ENCODE measurements at regions not wholly inside any gene's neighbourhood (a gene's known extent, or its start where the extent isn't known, plus 50 kb on each side); places are given as distances from the start of the nearest gene placed in this dataset.

DNA sequence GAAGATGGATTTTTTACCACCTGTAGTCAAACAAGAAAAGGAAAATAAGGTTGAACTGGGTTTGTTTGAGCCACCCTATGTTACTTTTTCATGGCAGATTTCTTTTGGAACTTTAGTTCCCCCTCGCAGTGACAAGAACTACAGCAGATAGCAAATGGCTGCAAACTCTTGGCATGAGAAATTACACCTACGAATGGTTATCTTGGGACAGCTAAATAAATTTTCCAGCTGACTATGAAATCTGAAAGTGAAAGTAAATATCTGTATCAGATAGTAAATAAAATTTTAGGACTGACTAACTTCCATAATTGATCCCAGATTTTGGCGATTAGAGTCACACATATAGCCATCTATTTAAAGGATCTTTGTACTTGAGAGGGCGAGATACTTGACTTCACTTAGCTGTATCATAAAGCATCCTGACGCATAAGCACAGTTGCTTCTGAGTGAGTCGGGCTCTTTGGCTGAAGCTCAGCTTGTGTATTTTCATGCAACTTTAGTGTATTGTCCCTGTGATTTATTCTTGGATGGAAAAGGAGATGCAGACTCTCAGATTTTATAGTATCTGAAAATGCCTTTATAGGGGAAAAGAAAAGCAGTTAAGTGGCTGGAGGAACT is 125.3 kb upstream of the B3GAT2 start:
- Histone ChIP-seq H3K9ac (no peak overlapping the region), H3K4me3 (IDR thresholded peaks at IDR 0.05; ENCODE audit: insufficient read depth, low read depth, low read length) (no peak overlapping the region), H4K20me1 (ENCODE audit: insufficient read depth) (no peaks in the 10 kb centered on the region), H3K79me2 (ENCODE audit: insufficient read depth, low read depth) (no peaks in the 10 kb centered on the region), H3K4me1 (ENCODE audit: low read depth, poor library complexity, severe bottlenecking) (no peaks in the 10 kb centered on the region), H3K4me2 (no peak overlapping the region), H3K36me3 (ENCODE audit: insufficient read depth) (no peaks in the 10 kb centered on the region), H3K27me3 (ENCODE audit: insufficient read depth, low read depth) (no peaks in the 10 kb centered on the region), H2AFZ (ENCODE audit: low read depth) (no peak overlapping the region), H3K27ac (no peak overlapping the region)
- TF ChIP-seq, protein P1, sequence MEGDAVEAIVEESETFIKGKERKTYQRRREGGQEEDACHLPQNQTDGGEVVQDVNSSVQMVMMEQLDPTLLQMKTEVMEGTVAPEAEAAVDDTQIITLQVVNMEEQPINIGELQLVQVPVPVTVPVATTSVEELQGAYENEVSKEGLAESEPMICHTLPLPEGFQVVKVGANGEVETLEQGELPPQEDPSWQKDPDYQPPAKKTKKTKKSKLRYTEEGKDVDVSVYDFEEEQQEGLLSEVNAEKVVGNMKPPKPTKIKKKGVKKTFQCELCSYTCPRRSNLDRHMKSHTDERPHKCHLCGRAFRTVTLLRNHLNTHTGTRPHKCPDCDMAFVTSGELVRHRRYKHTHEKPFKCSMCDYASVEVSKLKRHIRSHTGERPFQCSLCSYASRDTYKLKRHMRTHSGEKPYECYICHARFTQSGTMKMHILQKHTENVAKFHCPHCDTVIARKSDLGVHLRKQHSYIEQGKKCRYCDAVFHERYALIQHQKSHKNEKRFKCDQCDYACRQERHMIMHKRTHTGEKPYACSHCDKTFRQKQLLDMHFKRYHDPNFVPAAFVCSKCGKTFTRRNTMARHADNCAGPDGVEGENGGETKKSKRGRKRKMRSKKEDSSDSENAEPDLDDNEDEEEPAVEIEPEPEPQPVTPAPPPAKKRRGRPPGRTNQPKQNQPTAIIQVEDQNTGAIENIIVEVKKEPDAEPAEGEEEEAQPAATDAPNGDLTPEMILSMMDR (conservative IDR thresholded peaks at IDR 0.05; ENCODE audit: low read depth, low read length) = no peak

DNA sequence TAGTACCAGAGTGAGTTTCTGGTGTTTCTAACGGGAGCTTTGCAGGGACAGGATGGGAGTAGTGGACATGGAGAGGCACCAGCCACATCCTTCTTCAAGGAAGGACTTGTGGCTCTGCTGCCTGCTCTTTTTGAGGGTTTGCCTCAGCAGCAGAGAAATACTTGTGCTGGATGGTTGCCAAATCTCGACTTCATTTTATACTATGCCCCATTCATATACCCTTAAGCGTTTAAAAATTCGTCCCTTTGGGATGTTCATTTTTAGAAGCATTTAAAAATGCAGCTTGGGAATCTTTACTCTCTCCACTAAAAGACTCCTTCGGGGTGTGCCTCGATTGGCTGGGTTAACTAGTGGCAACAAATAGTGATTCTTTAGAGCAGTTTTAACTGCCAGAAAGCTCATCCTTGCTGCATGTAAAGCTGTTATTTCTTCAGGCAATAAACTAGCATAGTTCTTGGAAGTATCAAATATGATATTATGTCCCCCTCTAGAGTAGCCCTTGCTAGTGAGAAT is 126.5 kb upstream of the B3GAT2 start:
- Histone ChIP-seq H3K27me3 (ENCODE audit: insufficient read depth, low read depth) (no peaks in the 10 kb centered on the region), H3K27ac (no peak overlapping the region), H4K20me1 (ENCODE audit: insufficient read depth) (no peaks in the 10 kb centered on the region), H3K4me1 (ENCODE audit: low read depth, poor library complexity, severe bottlenecking) (no peaks in the 10 kb centered on the region), H3K36me3 (ENCODE audit: insufficient read depth) (no peaks in the 10 kb centered on the region), H3K79me2 (ENCODE audit: insufficient read depth, low read depth) (no peaks in the 10 kb centered on the region), H3K9ac (no peak overlapping the region), H3K4me2 (no peak overlapping the region), H3K4me3 (IDR thresholded peaks at IDR 0.05; ENCODE audit: insufficient read depth, low read depth, low read length) (no peak overlapping the region), H2AFZ (ENCODE audit: low read depth) (no peak overlapping the region)
- TF ChIP-seq, protein P1 (conservative IDR thresholded peaks at IDR 0.05; ENCODE audit: low read depth, low read length) = no peak

DNA sequence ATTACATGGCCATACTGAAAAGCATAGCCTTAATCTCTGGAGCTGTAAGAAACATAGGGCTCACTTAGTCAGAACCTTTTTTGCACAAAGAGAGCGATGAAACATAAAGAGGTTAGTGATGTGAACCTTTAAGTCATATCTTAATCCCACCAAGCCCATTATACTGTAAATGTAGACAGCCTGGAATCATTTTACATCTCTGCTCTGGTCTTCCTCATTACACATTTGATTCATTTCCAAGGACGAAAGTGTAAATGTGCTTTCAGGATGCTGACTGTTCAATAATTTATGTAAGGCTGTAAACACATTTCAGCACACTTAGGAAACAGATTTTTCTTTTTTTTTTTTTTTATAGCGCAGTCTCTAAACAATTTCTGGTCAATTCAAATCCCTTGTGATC is 131.3 kb upstream of the B3GAT2 start:
- no peaks in the 10 kb centered on the region for H3K27me3 ChIP-seq (ENCODE audit: insufficient read depth, low read depth)
- no peak overlapping the region for H3K9ac ChIP-seq
- H3K79me2 ChIP-seq (ENCODE audit: insufficient read depth, low read depth) = no peaks in the 10 kb centered on the region
- H3K27ac ChIP-seq = no peak overlapping the region
- TF ChIP-seq, protein P1 (conservative IDR thresholded peaks at IDR 0.05; ENCODE audit: low read depth, low read length) = no peak
- no peak overlapping the region for H2AFZ ChIP-seq (ENCODE audit: low read depth)
- no peaks in the 10 kb centered on the region for H4K20me1 ChIP-seq (ENCODE audit: insufficient read depth)
- no peaks in the 10 kb centered on the region for H3K36me3 ChIP-seq (ENCODE audit: insufficient read depth)
- H3K4me1 ChIP-seq (ENCODE audit: low read depth, poor library complexity, severe bottlenecking) = no peaks in the 10 kb centered on the region
- H3K4me2 ChIP-seq = no peak overlapping the region
- H3K4me3 ChIP-seq (IDR thresholded peaks at IDR 0.05; ENCODE audit: insufficient read depth, low read depth, low read length) = no peak overlapping the region

DNA sequence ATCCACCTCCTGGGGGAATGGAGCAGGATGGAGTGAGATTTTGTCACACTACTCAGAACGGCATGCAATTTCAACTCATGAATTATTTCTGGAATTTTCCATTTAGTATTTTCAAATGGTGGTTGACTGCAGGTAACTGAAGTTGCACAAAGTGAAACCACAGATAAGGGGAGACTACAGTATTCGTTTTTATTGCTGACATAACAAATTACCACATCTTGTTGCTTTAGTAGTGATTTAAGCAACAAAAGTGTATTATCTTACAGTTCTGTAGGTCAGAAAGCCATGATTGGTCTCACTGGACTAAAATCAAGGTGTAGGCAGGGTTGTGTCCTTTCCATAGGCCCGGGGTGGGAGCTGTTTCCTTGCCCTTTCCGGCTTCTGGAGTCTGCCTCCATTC is 133.4 kb upstream of the B3GAT2 start:
- H3K36me3 ChIP-seq (ENCODE audit: insufficient read depth) = no peaks in the 10 kb centered on the region
- no peak overlapping the region for H3K4me2 ChIP-seq
- H3K4me3 ChIP-seq (IDR thresholded peaks at IDR 0.05; ENCODE audit: insufficient read depth, low read depth, low read length) = no peak overlapping the region
- no peaks in the 10 kb centered on the region for H3K27me3 ChIP-seq (ENCODE audit: insufficient read depth, low read depth)
- H3K79me2 ChIP-seq (ENCODE audit: insufficient read depth, low read depth) = no peaks in the 10 kb centered on the region
- H3K27ac ChIP-seq = no peak overlapping the region
- H2AFZ ChIP-seq (ENCODE audit: low read depth) = no peak overlapping the region
- H4K20me1 ChIP-seq (ENCODE audit: insufficient read depth) = no peaks in the 10 kb centered on the region
- no peak overlapping the region for H3K9ac ChIP-seq
- H3K4me1 ChIP-seq (ENCODE audit: low read depth, poor library complexity, severe bottlenecking) = no peaks in the 10 kb centered on the region
- TF ChIP-seq, protein P1 (conservative IDR thresholded peaks at IDR 0.05; ENCODE audit: low read depth, low read length) = no peak
